Breast epithelium (tissue), 3 donors: ENCODE measurements at regions not wholly inside any gene's neighbourhood (a gene's known extent, or its start where the extent isn't known, plus 50 kb on each side); places are given as distances from the start of the nearest gene placed in this dataset.

Source experiments
- CTCF ChIP-seq, 3 donors: fragments of 450-650 bp; IDR thresholded peaks; one replicate each; pipeline ENCODE4 v1.5.1; 2016 to 2017; ENCODE audit warnings: antibody characterized with exemption in 3 of 3, mild to moderate bottlenecking in 3 of 3, moderate library complexity in 3 of 3
- POLR2A ChIP-seq: fragments of 450-650 bp; IDR thresholded peaks from one replicate; pipeline ENCODE4 v1.6.1; 2016; ENCODE audit warnings: antibody characterized with exemption, mild to moderate bottlenecking, moderate library complexity
- POLR2AphosphoS5 ChIP-seq, 3 donors: sonication (generic); formaldehyde crosslinking; IDR thresholded peaks; one replicate each; pipeline ENCODE4 v1.6.1; 2017; ENCODE audit warnings: antibody characterized with exemption in 3 of 3

DNA sequence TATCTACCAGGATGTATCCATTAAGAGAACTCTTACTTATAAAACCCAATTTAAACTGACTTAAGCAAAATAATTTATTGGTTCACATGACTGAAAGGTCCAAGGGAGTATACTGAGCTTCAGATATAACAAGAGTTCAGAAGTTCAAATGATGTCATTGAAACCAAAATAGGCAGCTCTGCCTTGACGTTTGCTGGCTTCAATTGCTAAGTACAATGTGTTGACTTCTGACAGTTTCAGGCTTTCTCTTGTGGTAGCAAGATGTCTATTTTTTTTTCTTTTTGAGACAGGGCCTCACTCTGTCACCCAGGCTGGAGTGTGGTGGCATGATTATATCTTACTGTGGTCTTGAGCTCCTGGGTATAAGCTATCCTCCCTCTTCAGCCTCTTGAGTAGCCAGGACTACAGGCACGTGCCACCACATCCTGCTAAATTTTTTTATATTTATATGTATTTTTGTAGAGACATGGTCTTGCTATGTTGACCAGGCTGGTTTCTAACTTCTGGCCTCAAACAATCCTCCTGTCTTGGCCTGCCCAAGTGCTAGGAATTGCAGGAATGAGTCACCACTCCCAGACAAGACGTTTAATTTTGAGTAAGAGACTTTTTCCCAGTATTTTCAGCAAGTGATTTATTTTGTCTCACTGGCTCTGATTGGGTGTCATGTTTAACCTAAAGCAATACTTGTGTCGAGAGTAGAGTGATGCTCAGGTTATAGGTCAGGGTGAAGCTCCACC lies 184.8 kb downstream of the NR4A2 start:
- TF ChIP-seq CTCF (IDR thresholded peaks at IDR 0.05): no peak
- no peak for TF ChIP-seq POLR2A
- TF ChIP-seq POLR2AphosphoS5 (IDR thresholded peaks at IDR 0.05): no peak
